GM23338 (cell line): ENCODE measurements at regions not wholly inside any gene's neighbourhood (a gene's known extent, or its start where the extent isn't known, plus 50 kb on each side); places are given as distances from the start of the nearest gene placed in this dataset.

Experiments used
- ATAC-seq: fragments of 200-7000 bp; cut with Tn5 transposase; 3 replicates; pipeline ENCODE4 v1.9.1; 2020
- DNase-seq: peaks from one replicate; pipeline ENCODE4 v3.0.0-alpha.2; 2015; ENCODE audit warnings: low spot score
- H2AFZ ChIP-seq: fragments of 200-600 bp; sonication (generic); 2 replicates; pipeline ENCODE4 v1.8.0; 2016; ENCODE audit warnings: antibody characterized with exemption, mild to moderate bottlenecking, moderate library complexity
- H3F3A ChIP-seq: fragments of 200-600 bp; sonication (generic); replicated peaks from 2 replicates; pipeline ENCODE4 v1.8.0; 2017; ENCODE audit warnings: antibody characterized with exemption, mixed run types, low read depth
- H3K27ac ChIP-seq: fragments of 200-600 bp; sonication (generic); 2 replicates; pipeline ENCODE4 v1.6.1; 2016; ENCODE audit warnings: low read depth
- H3K27me3 ChIP-seq: fragments of 200-600 bp; sonication (generic); 2 replicates; pipeline ENCODE4 v1.8.0; 2016; ENCODE audit warnings: mild to moderate bottlenecking, mixed run types, moderate library complexity; ENCODE audit not compliant: insufficient read depth
- H3K36me3 ChIP-seq: fragments of 200-600 bp; sonication (generic); 2 replicates; pipeline ENCODE4 v1.8.0; 2016; ENCODE audit warnings: mild to moderate bottlenecking; ENCODE audit not compliant: insufficient read depth
- H3K4me1 ChIP-seq: fragments of 200-600 bp; sonication (generic); 2 replicates; pipeline ENCODE4 v1.8.0; 2016; ENCODE audit warnings: mild to moderate bottlenecking, moderate library complexity; ENCODE audit not compliant: insufficient read depth
- H3K4me2 ChIP-seq: fragments of 200-600 bp; sonication (generic); 2 replicates; pipeline ENCODE4 v1.7.1; 2017; ENCODE audit warnings: mixed run types
- H3K4me3 ChIP-seq: fragments of 200-600 bp; sonication (generic); 2 replicates; pipeline ENCODE4 v1.6.1; 2016; ENCODE audit warnings: mixed run types
- H3K79me2 ChIP-seq: fragments of 200-600 bp; sonication (generic); replicated peaks from 2 replicates; pipeline ENCODE4 v1.8.0; 2017; ENCODE audit warnings: mild to moderate bottlenecking; ENCODE audit not compliant: insufficient read depth
- H3K9me2 ChIP-seq: fragments of 200-600 bp; sonication (generic); 2 replicates; pipeline ENCODE4 v1.8.0; 2017; ENCODE audit not compliant: insufficient read depth
- H4K20me1 ChIP-seq: fragments of 200-600 bp; sonication (generic); replicated peaks from 2 replicates; pipeline ENCODE4 v1.8.0; 2017; ENCODE audit warnings: mild to moderate bottlenecking; ENCODE audit not compliant: insufficient read depth
- H3K27ac Mint-ChIP-seq: 2 replicates; pipeline ENCODE4 v1.8.0; 2020; ENCODE audit warnings: inconsistent platforms, mild to moderate bottlenecking, moderate library complexity, mixed read lengths
- H3K27me3 Mint-ChIP-seq: 3 replicates; pipeline ENCODE4 v1.8.0; 2022; ENCODE audit warnings: low read depth, mild to moderate bottlenecking, moderate library complexity, mixed read lengths, inconsistent platforms; ENCODE audit not compliant: insufficient read depth, poor library complexity
- H3K36me3 Mint-ChIP-seq: 3 replicates; pipeline ENCODE4 v1.8.0; 2021; ENCODE audit warnings: low read depth, mild to moderate bottlenecking, inconsistent platforms, moderate library complexity, mixed read lengths
- H3K4me1 Mint-ChIP-seq: 3 replicates; pipeline ENCODE4 v1.8.0; 2020; ENCODE audit warnings: mild to moderate bottlenecking, inconsistent platforms, mixed read lengths
- H3K4me3 Mint-ChIP-seq: 3 replicates; pipeline ENCODE4 v1.8.0; 2021; ENCODE audit warnings: moderate library complexity, mild to moderate bottlenecking, inconsistent platforms, mixed read lengths
- H3K9me3 Mint-ChIP-seq: 3 replicates; pipeline ENCODE4 v1.8.0; 2020; ENCODE audit warnings: moderate library complexity, mild to moderate bottlenecking, inconsistent platforms, mixed read lengths
- CREB1 ChIP-seq: fragments of 250-450 bp; sonication (Bioruptor Pico); IDR thresholded peaks from 2 replicates; pipeline ENCODE4 v1.5.0; 2020; ENCODE audit warnings: low read depth, mild to moderate bottlenecking, moderate library complexity
- CTCF ChIP-seq, 2 experiments: fragments of 200-600 bp in 1 of 2; sonication (generic) in 1 of 2; conservative IDR thresholded peaks; 2 replicates each; pipeline versions ENCODE4 v1.5.1 to v1.6.1; 2016 to 2017; ENCODE audit warnings: antibody characterized with exemption in 2 of 2, low read depth in 2 of 2, mild to moderate bottlenecking in 2 of 2, moderate library complexity in 1 of 2
- EZH2 ChIP-seq: fragments of 200-600 bp; sonication (generic); IDR thresholded peaks from one replicate; pipeline ENCODE4 v1.8.0; 2017; ENCODE audit warnings: antibody characterized with exemption, mild to moderate bottlenecking, low read depth; ENCODE audit not compliant: unreplicated experiment
- EZH2phosphoT487 ChIP-seq: fragments of 200-600 bp; sonication (generic); IDR thresholded peaks from one replicate; pipeline ENCODE4 v1.8.1; 2018; ENCODE audit warnings: antibody characterized with exemption; ENCODE audit not compliant: unreplicated experiment
- JUNB ChIP-seq: IDR thresholded peaks from one replicate; pipeline ENCODE4 v1.6.1; 2016; ENCODE audit warnings: antibody characterized with exemption; ENCODE audit not compliant: unreplicated experiment
- NANOG ChIP-seq: IDR thresholded peaks from 2 replicates; pipeline ENCODE4 v1.6.1; 2016; ENCODE audit warnings: antibody characterized with exemption, borderline replicate concordance
- POLR2AphosphoS5 ChIP-seq: IDR thresholded peaks from 2 replicates; pipeline ENCODE4 v1.6.1; 2016; ENCODE audit warnings: antibody characterized with exemption, low read depth
- STAT1 ChIP-seq: IDR thresholded peaks from one replicate; pipeline ENCODE4 v1.6.1; 2016; ENCODE audit warnings: antibody characterized with exemption; ENCODE audit not compliant: unreplicated experiment
- ZNF114 ChIP-seq: fragments of 250-450 bp; sonication (Bioruptor Pico); IDR thresholded peaks from 2 replicates; pipeline ENCODE4 v1.5.0; 2020; ENCODE audit warnings: mild to moderate bottlenecking, moderate library complexity
- ZNF331 ChIP-seq: fragments of 250-450 bp; sonication (Bioruptor Pico); IDR thresholded peaks from 2 replicates; pipeline ENCODE4 v1.5.0; 2020; ENCODE audit warnings: low read depth, mild to moderate bottlenecking, moderate library complexity
- ZNF462 ChIP-seq: fragments of 250-450 bp; sonication (Bioruptor Pico); IDR thresholded peaks from 2 replicates; pipeline ENCODE4 v1.5.0; 2020; ENCODE audit warnings: mild to moderate bottlenecking, moderate library complexity
- TF ChIP-seq, protein P1 (sequence below): IDR thresholded peaks from one replicate; pipeline ENCODE4 v1.6.1; 2018; ENCODE audit warnings: antibody characterized with exemption; ENCODE audit not compliant: unreplicated experiment
- TF ChIP-seq, protein P2 (sequence below): IDR thresholded peaks from 2 replicates; pipeline ENCODE4 v1.6.1; 2016; ENCODE audit warnings: antibody characterized with exemption

- H3K4me2 ChIP-seq = no peak overlapping the region
- no peak overlapping the region for H3K27ac ChIP-seq
- Mint-ChIP-seq H3K27ac (no peak overlapping the region), H3K27me3 (peaks cover 24% of the 10 kb centered on the region), H3K4me3 (no peak overlapping the region), H3K9me3 (no peaks in the 10 kb centered on the region; the same call in 2 of the 3 replicates), H3K4me1 (peaks cover 30% of the 10 kb centered on the region), H3K36me3 (no peaks in the 10 kb centered on the region)
- H2AFZ ChIP-seq = no peak overlapping the region
- no peaks in the 10 kb centered on the region for H3K27me3 ChIP-seq
- DNase-seq (no peak), ATAC-seq (no peak)
- no peak for TF ChIP-seq STAT1
- TF ChIP-seq, protein P1, sequence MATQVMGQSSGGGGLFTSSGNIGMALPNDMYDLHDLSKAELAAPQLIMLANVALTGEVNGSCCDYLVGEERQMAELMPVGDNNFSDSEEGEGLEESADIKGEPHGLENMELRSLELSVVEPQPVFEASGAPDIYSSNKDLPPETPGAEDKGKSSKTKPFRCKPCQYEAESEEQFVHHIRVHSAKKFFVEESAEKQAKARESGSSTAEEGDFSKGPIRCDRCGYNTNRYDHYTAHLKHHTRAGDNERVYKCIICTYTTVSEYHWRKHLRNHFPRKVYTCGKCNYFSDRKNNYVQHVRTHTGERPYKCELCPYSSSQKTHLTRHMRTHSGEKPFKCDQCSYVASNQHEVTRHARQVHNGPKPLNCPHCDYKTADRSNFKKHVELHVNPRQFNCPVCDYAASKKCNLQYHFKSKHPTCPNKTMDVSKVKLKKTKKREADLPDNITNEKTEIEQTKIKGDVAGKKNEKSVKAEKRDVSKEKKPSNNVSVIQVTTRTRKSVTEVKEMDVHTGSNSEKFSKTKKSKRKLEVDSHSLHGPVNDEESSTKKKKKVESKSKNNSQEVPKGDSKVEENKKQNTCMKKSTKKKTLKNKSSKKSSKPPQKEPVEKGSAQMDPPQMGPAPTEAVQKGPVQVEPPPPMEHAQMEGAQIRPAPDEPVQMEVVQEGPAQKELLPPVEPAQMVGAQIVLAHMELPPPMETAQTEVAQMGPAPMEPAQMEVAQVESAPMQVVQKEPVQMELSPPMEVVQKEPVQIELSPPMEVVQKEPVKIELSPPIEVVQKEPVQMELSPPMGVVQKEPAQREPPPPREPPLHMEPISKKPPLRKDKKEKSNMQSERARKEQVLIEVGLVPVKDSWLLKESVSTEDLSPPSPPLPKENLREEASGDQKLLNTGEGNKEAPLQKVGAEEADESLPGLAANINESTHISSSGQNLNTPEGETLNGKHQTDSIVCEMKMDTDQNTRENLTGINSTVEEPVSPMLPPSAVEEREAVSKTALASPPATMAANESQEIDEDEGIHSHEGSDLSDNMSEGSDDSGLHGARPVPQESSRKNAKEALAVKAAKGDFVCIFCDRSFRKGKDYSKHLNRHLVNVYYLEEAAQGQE = no peak
- no peak for TF ChIP-seq POLR2AphosphoS5
- TF ChIP-seq ZNF462 (CRISPR knock-in tag) = no peak
- no peak for TF ChIP-seq CTCF (conservative IDR thresholded peaks at IDR 0.05; ENCODE audit: low read depth in 2 of 2)
- no peak for TF ChIP-seq ZNF114
- no peak for TF ChIP-seq EZH2
- no peak for TF ChIP-seq JUNB
- no peak for TF ChIP-seq EZH2phosphoT487
- no peak for TF ChIP-seq ZNF331 (CRISPR knock-in tag)
- TF ChIP-seq NANOG = no peak
- TF ChIP-seq, protein P2, sequence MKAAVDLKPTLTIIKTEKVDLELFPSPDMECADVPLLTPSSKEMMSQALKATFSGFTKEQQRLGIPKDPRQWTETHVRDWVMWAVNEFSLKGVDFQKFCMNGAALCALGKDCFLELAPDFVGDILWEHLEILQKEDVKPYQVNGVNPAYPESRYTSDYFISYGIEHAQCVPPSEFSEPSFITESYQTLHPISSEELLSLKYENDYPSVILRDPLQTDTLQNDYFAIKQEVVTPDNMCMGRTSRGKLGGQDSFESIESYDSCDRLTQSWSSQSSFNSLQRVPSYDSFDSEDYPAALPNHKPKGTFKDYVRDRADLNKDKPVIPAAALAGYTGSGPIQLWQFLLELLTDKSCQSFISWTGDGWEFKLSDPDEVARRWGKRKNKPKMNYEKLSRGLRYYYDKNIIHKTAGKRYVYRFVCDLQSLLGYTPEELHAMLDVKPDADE = no peak
- TF ChIP-seq CREB1 (CRISPR knock-in tag) = no peak
- H4K20me1 ChIP-seq = no peaks in the 10 kb centered on the region
- H3K9me2 ChIP-seq = no peaks in the 10 kb centered on the region
- no peaks in the 10 kb centered on the region for H3K36me3 ChIP-seq
- H3K4me1 ChIP-seq = peaks cover 16% of the 10 kb centered on the region; the same call in 1 of the 2 replicates
- no peaks in the 10 kb centered on the region for H3K79me2 ChIP-seq
- no peak overlapping the region for H3K4me3 ChIP-seq
- no peaks in the 10 kb centered on the region for H3F3A ChIP-seq
These were observed 54.4 kb upstream of the TLE3 start for GRCh38 chr15:70152070-70152480.
